HG02610 (cell line): ENCODE measurements at regions not wholly inside any gene's neighbourhood (a gene's known extent, or its start where the extent isn't known, plus 50 kb on each side); places are given as distances from the start of the nearest gene placed in this dataset.
"Not testable (repeated sequence)": the region's sequence is repeated elsewhere in the genome, so short reads cannot be mapped to it uniquely, and the experiment has no call there.

Source experiments
- ATAC-seq: cut with Tn5 transposase; IDR thresholded peaks from one replicate; pipeline ENCODE4 v1.9.1; 2021; ENCODE audit warnings: mild to moderate bottlenecking, moderate library complexity; ENCODE audit not compliant: unreplicated experiment

DNA sequence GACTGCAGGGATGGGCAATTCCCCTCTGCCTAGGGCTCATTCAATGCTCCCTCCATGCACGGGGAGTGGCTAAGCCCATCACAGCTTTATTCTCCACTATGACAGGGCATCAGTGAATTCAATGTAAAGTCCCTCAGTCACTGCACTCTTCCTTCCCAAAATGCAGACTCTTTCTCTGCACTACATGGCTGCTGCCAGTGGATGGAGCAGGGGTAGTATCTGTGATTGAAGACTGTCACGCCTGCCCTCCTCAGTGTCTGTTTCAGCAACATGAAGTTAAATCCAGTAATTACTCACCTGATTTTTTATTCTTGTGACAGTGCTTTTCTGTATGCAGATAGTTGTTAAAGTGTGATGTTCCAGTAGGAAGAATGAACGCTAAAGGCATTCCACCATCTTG is 1323.2 kb downstream of the AMY1C start:
- ATAC-seq, result no peak

DNA sequence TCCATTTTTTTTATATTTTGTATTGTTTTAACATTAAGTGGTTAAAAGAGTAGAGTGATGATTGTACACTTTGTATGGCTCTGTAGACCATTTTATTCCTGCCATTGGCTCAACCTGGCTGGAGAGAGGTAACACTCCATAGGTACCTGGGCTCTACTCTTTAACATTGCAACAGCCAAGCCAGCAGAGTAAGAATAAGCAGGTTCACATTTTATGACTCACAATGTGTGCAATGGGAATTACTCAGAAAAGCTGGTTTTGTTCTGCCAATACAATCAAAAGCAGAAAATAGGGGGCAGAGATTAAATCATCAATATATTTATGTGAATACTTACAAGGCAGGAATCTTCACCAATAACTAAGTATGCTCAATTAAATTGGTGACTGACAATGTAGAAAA is 1324.0 kb downstream of the AMY1C start:
- ATAC-seq, result no peak

DNA sequence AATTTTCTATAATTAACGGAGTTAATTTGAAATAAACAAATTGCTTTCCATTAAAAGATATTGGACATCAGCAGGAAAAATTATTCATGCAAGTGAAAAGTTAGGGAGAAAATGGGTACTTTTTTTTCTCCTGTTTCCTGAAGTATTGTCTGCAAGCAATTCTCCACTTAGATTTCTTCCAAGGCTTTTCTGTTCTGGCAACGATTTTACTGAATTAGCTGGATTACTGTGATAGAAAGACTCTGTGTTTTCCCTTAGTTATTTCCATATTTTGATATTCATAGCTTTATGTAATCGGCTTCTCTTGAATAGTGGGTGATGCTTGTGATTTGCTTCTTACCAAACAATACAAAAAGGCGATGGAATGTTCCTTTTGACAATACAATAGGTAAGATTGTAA is 1333.9 kb downstream of the AMY1C start:
- ATAC-seq, result no peak

DNA sequence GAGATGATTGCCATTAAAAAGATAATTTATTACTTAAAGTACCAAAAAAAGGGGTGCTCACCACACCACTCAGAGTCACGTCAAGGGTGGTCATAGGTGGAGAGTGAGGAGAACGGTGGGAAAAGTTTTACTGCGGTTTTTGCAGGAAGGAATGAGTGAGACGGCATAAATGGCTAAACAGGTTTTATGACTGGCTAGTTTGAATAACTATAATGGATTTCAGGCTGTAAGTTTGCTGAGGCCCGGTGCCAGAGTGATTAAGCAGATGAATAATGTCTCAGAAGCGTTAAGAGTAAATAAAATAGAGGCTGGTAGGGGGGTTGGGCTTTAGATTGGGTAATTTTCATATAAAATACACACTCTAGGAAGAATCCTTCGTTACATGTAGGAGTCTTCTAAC is 1337.8 kb downstream of the AMY1C start:
- no peak for ATAC-seq

- no peak for ATAC-seq
These were observed 1338.5 kb downstream of the AMY1C start for GRCh38 chr1:105088166-105088565.

DNA sequence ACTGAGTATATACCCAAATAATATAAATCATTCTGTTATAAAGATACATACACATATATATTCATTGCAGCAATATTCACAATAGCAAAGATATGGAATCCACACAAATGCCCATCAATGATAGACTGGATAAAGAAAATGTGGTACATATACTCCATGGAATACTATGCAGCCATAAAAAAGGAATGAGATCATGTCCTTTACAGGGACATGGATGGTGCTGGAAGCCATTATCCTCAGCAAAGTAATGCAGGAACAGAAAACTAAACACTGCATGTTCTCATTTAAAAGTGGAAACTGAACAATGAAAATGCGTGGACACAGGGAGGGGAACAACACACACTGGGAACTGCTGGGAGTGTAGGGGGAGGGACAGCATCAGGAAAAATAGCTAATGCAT is 1344.2 kb downstream of the AMY1C start:
- not testable (repeated sequence) for ATAC-seq

DNA sequence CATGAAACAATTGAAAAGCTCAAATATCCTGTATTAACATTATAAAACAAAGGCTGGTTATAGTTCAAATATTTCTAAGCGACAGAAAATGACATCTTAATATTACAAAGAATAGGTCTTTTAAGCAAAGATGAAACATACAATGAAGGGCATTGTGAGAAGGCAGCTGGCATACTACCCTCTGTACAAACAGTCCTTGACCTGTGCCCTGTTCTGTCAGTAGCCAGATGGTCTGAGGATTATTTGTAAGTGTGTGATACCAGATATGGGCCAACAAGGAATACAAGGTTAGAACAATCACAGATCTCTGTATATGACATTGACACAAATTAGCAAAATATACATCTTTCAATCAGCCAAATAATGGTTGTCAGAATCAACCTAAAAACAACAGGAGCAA is 1350.4 kb downstream of the AMY1C start:
- no peak for ATAC-seq

DNA sequence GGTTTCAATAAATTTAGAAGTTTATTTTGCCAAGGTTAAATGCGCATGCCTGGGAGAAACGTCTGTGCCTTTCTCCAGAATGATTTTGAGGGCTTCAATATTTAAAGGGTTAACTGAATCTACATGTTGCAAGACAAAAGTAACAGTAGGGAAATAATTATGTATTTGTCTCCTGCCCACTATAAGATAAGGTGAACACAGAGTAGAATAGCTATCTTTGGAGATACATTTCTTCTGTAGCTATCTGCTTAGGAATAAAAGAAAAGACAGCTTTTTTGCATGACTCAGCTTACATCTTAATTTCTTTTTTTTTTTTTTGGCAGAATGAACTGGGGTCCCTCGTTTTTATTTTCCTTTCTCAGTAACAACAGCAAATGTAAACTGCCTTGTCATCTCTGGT is 1351.6 kb downstream of the AMY1C start:
- ATAC-seq, result no peak

DNA sequence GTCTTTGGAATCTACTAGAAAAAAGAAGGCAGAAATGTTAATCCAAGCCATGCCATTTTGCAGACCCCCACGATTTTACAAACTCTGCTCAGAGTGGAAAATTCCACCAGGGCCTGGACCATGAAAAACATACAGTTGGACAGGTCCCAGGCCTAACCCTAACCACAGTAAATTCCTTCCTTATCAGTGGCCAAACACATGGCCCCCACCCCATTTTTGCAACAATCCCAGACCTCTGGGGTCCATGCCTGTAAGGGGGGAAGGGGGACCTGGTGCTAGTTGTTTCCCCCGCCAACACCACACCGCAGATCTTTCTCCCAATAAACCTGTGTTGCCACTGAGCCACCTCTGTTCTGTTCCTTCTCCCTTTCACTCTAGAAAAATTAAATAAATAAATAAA is 1352.7 kb downstream of the AMY1C start:
- no peak for ATAC-seq

DNA sequence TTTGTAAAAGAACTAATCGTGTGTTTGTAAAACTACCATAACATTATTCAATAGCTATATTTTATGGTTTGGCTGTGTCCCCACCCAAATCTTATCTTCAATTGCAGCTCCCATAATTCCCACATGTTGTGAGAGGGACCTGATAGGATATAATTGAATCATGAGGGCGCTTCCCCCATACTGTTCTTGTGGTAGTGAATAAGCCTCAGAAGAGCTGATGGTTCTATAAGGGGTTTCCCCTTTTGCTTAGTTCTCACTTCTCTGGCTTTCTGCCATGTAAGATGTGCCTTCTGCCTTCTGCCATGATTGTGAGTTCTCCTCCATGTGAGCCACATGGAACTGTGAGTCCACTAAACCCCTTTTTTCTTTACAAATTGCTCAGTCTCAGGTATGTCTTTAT is 1372.3 kb downstream of the AMY1C start:
- ATAC-seq, result no peak

GRCh38 chr1:105137543-105138457 is 1388.1 kb downstream of the AMY1C start:
- no peak for ATAC-seq

- ATAC-seq, result no peak
These were observed 1388.8 kb downstream of the AMY1C start for GRCh38 chr1:105138458-105138893.

DNA sequence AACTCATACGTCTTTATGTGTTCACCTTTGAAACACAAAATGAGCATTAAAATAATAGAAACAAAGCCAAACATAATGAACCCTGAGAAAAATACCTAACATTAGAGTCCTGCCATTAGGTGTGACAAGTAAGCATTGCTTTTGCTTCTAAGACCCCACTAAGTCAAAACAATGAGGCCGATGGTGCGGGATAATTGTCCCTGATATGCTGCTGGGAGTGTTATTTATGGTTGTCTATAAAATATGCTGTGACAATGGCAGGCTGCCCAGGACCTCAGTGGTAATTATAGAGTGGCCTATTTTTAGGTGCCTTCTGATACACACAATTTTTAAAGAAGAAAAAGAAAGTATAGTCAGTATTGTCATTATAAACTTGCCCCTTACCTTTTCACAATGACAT is 1423.1 kb downstream of the AMY1C start:
- no peak for ATAC-seq

- no peak for ATAC-seq
These were observed 1431.1 kb downstream of the AMY1C start for GRCh38 chr1:105180789-105181188.

GRCh38 chr1:105204836-105205371 is 1455.2 kb downstream of the AMY1C start:
- no peak for ATAC-seq

GRCh38 chr1:105208581-105208980 is 1458.9 kb downstream of the AMY1C start:
- no peak for ATAC-seq

GRCh38 chr1:105210747-105211146 is 1461.0 kb downstream of the AMY1C start:
- ATAC-seq, result no peak

- ATAC-seq, result no peak
These were observed 1481.7 kb downstream of the AMY1C start for GRCh38 chr1:105231378-105231777.

GRCh38 chr1:105243411-105243810 is 1493.7 kb downstream of the AMY1C start:
- ATAC-seq, result no peak

DNA sequence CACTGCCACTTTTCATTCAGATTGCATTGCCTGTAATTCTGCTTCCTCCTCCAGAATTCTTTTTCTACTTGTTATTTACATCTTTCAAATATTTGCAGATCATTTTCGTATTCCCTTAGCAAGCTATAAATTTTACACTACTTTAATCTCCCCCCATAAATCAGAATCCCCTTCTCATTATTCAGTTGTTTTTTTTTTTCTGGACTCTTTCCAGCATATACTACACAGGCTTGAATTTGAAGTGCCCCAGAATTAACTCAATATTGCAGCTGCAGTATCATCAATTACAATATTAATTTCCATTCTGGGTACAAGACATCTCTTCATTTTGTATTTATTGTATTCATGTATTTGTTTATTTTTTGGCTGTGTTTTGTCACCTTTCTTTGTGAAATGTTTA is 1494.3 kb downstream of the AMY1C start:
- ATAC-seq, result no peak

DNA sequence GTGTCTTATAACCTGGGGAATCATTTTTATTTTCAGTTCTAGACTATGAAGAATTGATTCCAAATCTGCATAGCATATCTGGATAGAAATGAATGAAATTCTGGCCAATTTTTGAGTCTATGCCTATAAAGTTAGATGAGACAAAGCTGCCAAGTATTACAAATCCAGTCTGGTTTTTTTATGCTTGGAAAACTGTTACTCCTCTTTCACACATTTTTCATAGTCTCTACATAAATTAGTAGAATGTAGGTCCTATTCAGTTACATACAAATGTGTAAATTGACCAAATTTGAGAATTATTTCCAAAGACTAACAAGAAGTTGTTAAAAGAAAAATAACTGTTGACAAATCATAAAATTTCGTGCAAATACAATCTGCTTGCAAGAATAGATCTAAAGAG is 1505.2 kb downstream of the AMY1C start:
- no peak for ATAC-seq

DNA sequence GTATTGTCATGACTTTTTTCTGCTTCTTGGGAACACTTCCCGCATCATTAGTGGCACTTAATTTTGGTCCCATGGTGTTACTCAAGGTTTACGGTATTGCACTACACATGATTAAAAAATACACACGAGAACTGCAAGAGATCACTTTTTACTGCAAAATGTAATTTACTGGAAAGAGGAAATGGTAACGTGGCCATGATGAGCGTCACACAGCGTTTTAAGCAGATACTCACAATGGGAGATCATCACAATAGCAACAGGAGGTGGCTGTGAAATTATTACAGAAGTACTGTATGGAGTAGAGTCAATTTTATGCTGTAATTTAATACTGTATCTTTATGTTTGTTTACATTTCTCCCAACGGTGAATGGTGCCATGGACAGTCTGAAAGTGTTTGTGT is 1510.3 kb downstream of the AMY1C start:
- ATAC-seq, result no peak

- ATAC-seq, result no peak
These were observed 1521.3 kb downstream of the AMY1C start for GRCh38 chr1:105270966-105271365.
